ENCODE measurements at regions not wholly inside any gene's neighbourhood (a gene's known extent, or its start where the extent isn't known, plus 50 kb on each side); places are given as distances from the start of the nearest gene placed in this dataset.

DNA sequence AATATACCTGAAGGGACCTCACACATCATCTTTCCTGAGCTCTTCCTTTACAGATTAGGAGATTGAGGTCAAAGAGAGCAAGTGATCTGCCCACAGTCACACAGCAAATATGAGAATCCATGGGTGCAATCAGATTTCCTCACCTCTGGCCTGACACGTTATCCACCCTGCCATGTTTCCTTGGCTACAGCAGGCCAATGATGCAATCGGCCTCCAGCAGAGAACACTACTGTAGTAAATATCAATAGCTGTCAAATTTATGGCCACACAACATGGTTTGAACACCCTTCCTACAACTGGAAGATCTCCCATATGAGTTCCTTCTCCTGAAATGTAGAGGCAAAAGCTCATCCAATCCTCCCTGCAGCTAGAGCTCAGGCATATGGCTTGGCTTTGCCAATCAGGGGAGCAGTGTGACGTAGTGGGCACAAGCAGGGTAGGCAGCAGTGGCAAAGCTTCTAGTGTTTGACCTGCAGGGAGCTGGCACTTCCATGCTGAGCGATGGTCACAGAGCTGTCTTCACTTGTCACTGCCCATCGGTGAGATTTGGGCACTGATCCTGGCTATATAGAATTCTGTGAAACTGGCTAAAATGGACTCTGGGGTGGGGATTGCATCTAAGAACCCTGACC lies 271.3 kb downstream of the TJP1 start:
- TF ChIP-seq, protein P1, sequence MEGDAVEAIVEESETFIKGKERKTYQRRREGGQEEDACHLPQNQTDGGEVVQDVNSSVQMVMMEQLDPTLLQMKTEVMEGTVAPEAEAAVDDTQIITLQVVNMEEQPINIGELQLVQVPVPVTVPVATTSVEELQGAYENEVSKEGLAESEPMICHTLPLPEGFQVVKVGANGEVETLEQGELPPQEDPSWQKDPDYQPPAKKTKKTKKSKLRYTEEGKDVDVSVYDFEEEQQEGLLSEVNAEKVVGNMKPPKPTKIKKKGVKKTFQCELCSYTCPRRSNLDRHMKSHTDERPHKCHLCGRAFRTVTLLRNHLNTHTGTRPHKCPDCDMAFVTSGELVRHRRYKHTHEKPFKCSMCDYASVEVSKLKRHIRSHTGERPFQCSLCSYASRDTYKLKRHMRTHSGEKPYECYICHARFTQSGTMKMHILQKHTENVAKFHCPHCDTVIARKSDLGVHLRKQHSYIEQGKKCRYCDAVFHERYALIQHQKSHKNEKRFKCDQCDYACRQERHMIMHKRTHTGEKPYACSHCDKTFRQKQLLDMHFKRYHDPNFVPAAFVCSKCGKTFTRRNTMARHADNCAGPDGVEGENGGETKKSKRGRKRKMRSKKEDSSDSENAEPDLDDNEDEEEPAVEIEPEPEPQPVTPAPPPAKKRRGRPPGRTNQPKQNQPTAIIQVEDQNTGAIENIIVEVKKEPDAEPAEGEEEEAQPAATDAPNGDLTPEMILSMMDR (conservative IDR thresholded peaks at IDR 0.05) = no peak
- TF ChIP-seq ZFX (IDR thresholded peaks at IDR 0.05) = no peak

Measured in C4-2B (cell line).